B cell (primary cell): ENCODE measurements at regions not wholly inside any gene's neighbourhood (a gene's known extent, or its start where the extent isn't known, plus 50 kb on each side); places are given as distances from the start of the nearest gene placed in this dataset.

ENCODE experiments used
- EZH2 ChIP-seq: IDR thresholded peaks from 2 replicates; pipeline ENCODE4 v1.6.1; 2012; ENCODE audit warnings: borderline replicate concordance, low read depth, mild to moderate bottlenecking, moderate library complexity, low read length; ENCODE audit not compliant: insufficient read depth, poor library complexity, severe bottlenecking
- TF ChIP-seq, protein P1 (sequence below): fragments of 200-600 bp; IDR thresholded peaks from one replicate; pipeline ENCODE4 v1.8.0; 2022; ENCODE audit warnings: antibody characterized with exemption, mild to moderate bottlenecking

DNA sequence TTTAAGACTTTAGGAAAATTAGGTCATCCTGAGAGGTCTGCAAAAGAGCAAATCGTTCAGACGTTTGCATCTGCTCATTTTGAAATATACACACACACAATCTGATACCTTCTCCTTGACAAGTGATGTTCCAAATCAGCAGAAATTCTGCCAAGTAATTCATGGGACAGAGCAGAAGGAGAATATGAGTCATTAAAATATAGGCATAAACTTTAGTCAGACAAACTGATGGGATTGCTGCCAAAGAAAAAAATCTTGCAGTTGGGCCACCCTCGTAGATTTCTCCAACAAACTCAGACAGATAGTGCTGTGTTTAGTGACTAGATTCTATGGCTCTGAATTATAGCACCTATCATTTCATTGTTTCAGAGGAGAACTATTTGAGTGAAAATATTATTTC is 336.3 kb downstream of the NYAP2 start:
- TF ChIP-seq, protein P1, sequence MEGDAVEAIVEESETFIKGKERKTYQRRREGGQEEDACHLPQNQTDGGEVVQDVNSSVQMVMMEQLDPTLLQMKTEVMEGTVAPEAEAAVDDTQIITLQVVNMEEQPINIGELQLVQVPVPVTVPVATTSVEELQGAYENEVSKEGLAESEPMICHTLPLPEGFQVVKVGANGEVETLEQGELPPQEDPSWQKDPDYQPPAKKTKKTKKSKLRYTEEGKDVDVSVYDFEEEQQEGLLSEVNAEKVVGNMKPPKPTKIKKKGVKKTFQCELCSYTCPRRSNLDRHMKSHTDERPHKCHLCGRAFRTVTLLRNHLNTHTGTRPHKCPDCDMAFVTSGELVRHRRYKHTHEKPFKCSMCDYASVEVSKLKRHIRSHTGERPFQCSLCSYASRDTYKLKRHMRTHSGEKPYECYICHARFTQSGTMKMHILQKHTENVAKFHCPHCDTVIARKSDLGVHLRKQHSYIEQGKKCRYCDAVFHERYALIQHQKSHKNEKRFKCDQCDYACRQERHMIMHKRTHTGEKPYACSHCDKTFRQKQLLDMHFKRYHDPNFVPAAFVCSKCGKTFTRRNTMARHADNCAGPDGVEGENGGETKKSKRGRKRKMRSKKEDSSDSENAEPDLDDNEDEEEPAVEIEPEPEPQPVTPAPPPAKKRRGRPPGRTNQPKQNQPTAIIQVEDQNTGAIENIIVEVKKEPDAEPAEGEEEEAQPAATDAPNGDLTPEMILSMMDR, result no peak
- TF ChIP-seq EZH2, result no peak
